Osteocyte (in vitro differentiated cells): ENCODE measurements at regions not wholly inside any gene's neighbourhood (a gene's known extent, or its start where the extent isn't known, plus 50 kb on each side); places are given as distances from the start of the nearest gene placed in this dataset.

Source experiments
- DNase-seq: peaks from one replicate; pipeline ENCODE4 v3.0.0; 2021; ENCODE audit warnings: mixed read lengths; ENCODE audit not compliant: unreplicated experiment; ENCODE audit errors: extremely low spot score
- H3K27ac Mint-ChIP-seq: one replicate; pipeline ENCODE4 v1.8.0; 2021; ENCODE audit warnings: mild to moderate bottlenecking, mixed read lengths; ENCODE audit not compliant: unreplicated experiment
- H3K27me3 Mint-ChIP-seq: one replicate; pipeline ENCODE4 v1.8.0; 2021; ENCODE audit warnings: mixed read lengths; ENCODE audit not compliant: unreplicated experiment
- H3K36me3 Mint-ChIP-seq: one replicate; pipeline ENCODE4 v1.8.0; 2021; ENCODE audit warnings: mixed read lengths; ENCODE audit not compliant: unreplicated experiment
- H3K4me1 Mint-ChIP-seq: one replicate; pipeline ENCODE4 v1.8.0; 2021; ENCODE audit warnings: mixed read lengths; ENCODE audit not compliant: unreplicated experiment
- H3K4me3 Mint-ChIP-seq: one replicate; pipeline ENCODE4 v1.8.0; 2021; ENCODE audit warnings: mild to moderate bottlenecking, moderate library complexity, mixed read lengths; ENCODE audit not compliant: unreplicated experiment
- H3K9me3 Mint-ChIP-seq: one replicate; pipeline ENCODE4 v1.8.0; 2021; ENCODE audit warnings: mixed read lengths; ENCODE audit not compliant: unreplicated experiment
- TF ChIP-seq, protein P1 (sequence below): fragments of 200-600 bp; sonication (generic); IDR thresholded peaks from 2 replicates; pipeline ENCODE4 v1.5.0; 2021; ENCODE audit warnings: antibody characterized with exemption, mild to moderate bottlenecking, moderate library complexity

GRCh38 chr9:120099065-120099464 lies 480.9 kb downstream of the CDK5RAP2 start:
- no peaks in the 10 kb centered on the region for H3K4me1 Mint-ChIP-seq
- H3K27me3 Mint-ChIP-seq = no peaks in the 10 kb centered on the region

DNA sequence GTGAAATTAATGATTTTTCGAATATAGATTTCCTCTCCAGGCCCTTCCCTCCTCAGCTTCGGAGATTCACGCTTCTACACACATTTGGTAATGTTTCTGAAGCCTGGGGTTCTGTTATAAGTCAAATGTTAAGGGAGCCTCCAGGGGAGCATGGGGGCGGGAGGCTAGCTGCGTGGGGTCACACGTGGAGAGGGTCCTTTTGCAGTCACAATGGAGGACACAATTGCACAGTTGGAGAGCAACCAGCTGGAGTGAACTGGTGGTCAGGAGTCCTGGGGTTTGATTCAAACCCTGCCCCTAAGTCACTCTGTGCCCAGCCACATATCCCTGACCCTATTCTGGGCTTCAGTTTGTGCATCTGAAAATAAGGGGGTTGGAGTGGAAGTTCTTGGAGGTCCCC lies 481.4 kb downstream of the CDK5RAP2 start:
- Mint-ChIP-seq H3K27ac (no peak overlapping the region), H3K4me3 (no peak overlapping the region), H3K27me3 (no peaks in the 10 kb centered on the region), H3K4me1 (no peaks in the 10 kb centered on the region), H3K36me3 (no peaks in the 10 kb centered on the region), H3K9me3 (no peaks in the 10 kb centered on the region)
- TF ChIP-seq, protein P1, sequence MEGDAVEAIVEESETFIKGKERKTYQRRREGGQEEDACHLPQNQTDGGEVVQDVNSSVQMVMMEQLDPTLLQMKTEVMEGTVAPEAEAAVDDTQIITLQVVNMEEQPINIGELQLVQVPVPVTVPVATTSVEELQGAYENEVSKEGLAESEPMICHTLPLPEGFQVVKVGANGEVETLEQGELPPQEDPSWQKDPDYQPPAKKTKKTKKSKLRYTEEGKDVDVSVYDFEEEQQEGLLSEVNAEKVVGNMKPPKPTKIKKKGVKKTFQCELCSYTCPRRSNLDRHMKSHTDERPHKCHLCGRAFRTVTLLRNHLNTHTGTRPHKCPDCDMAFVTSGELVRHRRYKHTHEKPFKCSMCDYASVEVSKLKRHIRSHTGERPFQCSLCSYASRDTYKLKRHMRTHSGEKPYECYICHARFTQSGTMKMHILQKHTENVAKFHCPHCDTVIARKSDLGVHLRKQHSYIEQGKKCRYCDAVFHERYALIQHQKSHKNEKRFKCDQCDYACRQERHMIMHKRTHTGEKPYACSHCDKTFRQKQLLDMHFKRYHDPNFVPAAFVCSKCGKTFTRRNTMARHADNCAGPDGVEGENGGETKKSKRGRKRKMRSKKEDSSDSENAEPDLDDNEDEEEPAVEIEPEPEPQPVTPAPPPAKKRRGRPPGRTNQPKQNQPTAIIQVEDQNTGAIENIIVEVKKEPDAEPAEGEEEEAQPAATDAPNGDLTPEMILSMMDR = no peak
- DNase-seq = no peak

More at GRCh38 chr9:120099065-120099464, 480.9 kb downstream of the CDK5RAP2 start:
- Mint-ChIP-seq H3K36me3 (no peaks in the 10 kb centered on the region), H3K4me3 (no peak overlapping the region), H3K27ac (no peak overlapping the region), H3K9me3 (no peaks in the 10 kb centered on the region)
- TF ChIP-seq, protein P1 = no peak
- DNase-seq = no peak

DNA sequence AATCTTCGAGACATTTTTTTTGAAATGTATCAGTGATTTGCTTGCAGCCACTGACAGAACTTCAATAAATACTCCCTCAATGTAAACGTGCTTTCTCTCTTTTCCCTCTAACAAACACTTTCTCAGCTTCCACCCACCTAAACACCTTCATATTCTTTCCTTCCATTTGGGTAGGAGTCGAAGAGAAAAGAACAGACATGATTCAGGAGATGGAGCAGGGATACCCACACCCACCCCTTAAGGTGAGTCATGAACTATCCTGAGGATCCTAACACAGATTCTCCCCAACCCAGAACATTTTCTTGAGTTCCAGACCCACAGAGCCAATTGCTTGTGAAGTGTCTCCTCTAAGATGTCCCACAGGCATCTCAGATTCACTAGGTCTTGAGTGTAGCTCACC lies 488.8 kb downstream of the CDK5RAP2 start:
- H3K36me3 Mint-ChIP-seq = no peaks in the 10 kb centered on the region
- H3K4me1 Mint-ChIP-seq = no peaks in the 10 kb centered on the region
- H3K4me3 Mint-ChIP-seq = no peak overlapping the region
- H3K27ac Mint-ChIP-seq = no peak overlapping the region
- H3K9me3 Mint-ChIP-seq = peaks cover 14% of the 10 kb centered on the region
- no peak for DNase-seq
- H3K27me3 Mint-ChIP-seq = no peaks in the 10 kb centered on the region
- TF ChIP-seq, protein P1 = no peak

- no peaks in the 10 kb centered on the region for H3K27me3 Mint-ChIP-seq
- H3K4me3 Mint-ChIP-seq = no peak overlapping the region
- no peaks in the 10 kb centered on the region for H3K36me3 Mint-ChIP-seq
- TF ChIP-seq, protein P1 = no peak
- no peak overlapping the region for H3K27ac Mint-ChIP-seq
- H3K9me3 Mint-ChIP-seq = peaks cover 20% of the 10 kb centered on the region
- H3K4me1 Mint-ChIP-seq = no peaks in the 10 kb centered on the region
- no peak for DNase-seq
These were observed 499.1 kb downstream of the CDK5RAP2 start for GRCh38 chr9:120080849-120081248.

DNA sequence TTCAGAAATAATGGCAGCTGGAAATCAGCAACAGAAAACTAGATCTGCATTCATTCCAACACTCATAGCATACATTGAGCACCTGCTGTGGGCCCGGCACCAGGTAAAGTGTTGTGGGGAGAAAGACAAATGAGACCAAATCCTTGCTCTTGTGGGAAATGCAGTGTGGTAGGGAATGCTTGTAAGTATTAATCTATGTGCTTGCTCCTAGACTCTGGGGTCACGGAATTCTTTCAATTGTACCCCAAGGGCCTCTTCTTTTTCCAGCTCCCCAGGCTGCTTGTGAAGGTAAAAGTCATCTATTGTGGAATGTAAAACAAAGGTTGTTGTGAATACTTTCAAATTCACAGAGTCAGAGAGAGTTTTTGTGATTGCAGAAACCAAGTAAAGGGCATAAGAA lies 501.9 kb downstream of the CDK5RAP2 start:
- Mint-ChIP-seq H3K27me3 (no peaks in the 10 kb centered on the region), H3K9me3 (peaks cover 5% of the 10 kb centered on the region), H3K4me3 (no peak overlapping the region), H3K4me1 (no peaks in the 10 kb centered on the region), H3K36me3 (no peaks in the 10 kb centered on the region), H3K27ac (no peak overlapping the region)
- DNase-seq = no peak
- TF ChIP-seq, protein P1 = no peak
